B cell (primary cell): ENCODE measurements at regions not wholly inside any gene's neighbourhood (a gene's known extent, or its start where the extent isn't known, plus 50 kb on each side); places are given as distances from the start of the nearest gene placed in this dataset.

ENCODE experiments used
- CTCF ChIP-seq: fragments of 200-600 bp; IDR thresholded peaks from one replicate; pipeline ENCODE4 v1.8.0; 2022; ENCODE audit warnings: antibody characterized with exemption, mild to moderate bottlenecking
- EZH2 ChIP-seq: IDR thresholded peaks from 2 replicates; pipeline ENCODE4 v1.6.1; 2012; ENCODE audit warnings: borderline replicate concordance, low read depth, mild to moderate bottlenecking, moderate library complexity, low read length; ENCODE audit not compliant: insufficient read depth, poor library complexity, severe bottlenecking

- TF ChIP-seq CTCF (no peak), EZH2 (no peak)
These were observed 82.6 kb upstream of the SLC24A5 start for GRCh38 chr15:48038221-48038620.
